ENCODE measurements at regions not wholly inside any gene's neighbourhood (a gene's known extent, or its start where the extent isn't known, plus 50 kb on each side); places are given as distances from the start of the nearest gene placed in this dataset.

- no peak for TF ChIP-seq ZNF274 (IDR thresholded peaks at IDR 0.05; ENCODE audit: low read depth, low read length)
- no peak for TF ChIP-seq YY1 (IDR thresholded peaks at IDR 0.05; ENCODE audit: insufficient read depth, insufficient read length)
- no peak for TF ChIP-seq SUZ12 (IDR thresholded peaks at IDR 0.05; ENCODE audit: extremely low read depth, insufficient read depth, insufficient read length)
Observed at GRCh38 chrX:116694046-116694445, 231.3 kb upstream of the CT83 start.
